ENCODE measurements at regions not wholly inside any gene's neighbourhood (a gene's known extent, or its start where the extent isn't known, plus 50 kb on each side); places are given as distances from the start of the nearest gene placed in this dataset.

DNA sequence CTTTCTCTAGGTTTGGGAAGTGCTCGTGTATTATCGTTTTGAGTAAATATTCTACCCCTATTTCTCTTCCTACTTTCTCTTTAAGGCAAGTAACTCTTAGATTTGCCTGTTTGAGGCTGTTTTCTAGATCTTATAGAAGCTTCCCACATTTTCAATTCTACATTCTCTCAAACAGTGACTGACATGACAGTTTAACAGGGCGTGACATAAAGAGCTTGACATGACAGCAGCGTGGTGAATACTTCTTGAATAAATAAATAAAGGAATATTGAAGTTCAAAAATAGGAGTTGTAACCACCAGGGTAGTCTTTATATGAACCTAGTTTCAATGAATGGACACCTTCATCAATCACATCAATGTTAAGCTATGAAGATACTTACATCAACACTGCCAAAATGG lies 162.0 kb downstream of the TRAM1L1 start:
- H3K27me3 Mint-ChIP-seq (ENCODE audit: insufficient read depth): peaks cover 4% of the 10 kb centered on the region
- H3K4me1 Mint-ChIP-seq (ENCODE audit: low read depth): no peaks in the 10 kb centered on the region
- no peaks in the 10 kb centered on the region for H3K9me3 Mint-ChIP-seq
- no peaks in the 10 kb centered on the region for H3K36me3 Mint-ChIP-seq (ENCODE audit: low read depth)
- no peak overlapping the region for H3K27ac Mint-ChIP-seq
- intact Hi-C loops (cut with micrococcal nuclease): no loop called here
- no peak for DNase-seq (ENCODE audit: low spot score)
- H3K4me3 Mint-ChIP-seq: no peak overlapping the region

DNA sequence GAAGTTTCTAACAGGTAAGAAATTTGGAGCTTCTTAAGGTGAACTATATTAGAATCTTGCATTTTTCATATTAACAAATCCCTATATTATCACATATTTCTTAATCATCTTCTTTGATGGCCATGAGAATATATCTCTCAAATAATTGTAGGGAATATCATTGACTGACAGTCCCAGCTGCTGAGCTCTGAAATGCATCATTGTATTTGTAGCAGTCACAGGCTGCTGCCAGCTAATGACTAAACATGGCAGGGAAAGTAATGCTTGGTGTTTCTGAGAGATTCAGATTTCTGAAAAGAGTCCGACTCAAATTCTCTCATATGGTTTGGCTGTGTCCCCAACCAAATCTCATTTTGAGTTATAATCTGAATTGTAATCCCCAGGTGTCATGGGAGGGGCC lies 171.9 kb downstream of the TRAM1L1 start:
- no peaks in the 10 kb centered on the region for H3K27me3 Mint-ChIP-seq (ENCODE audit: insufficient read depth)
- DNase-seq (ENCODE audit: low spot score): no peak
- no peak overlapping the region for H3K4me3 Mint-ChIP-seq
- H3K9me3 Mint-ChIP-seq: no peaks in the 10 kb centered on the region
- H3K36me3 Mint-ChIP-seq (ENCODE audit: low read depth): no peaks in the 10 kb centered on the region
- H3K4me1 Mint-ChIP-seq (ENCODE audit: low read depth): no peaks in the 10 kb centered on the region
- no peak overlapping the region for H3K27ac Mint-ChIP-seq
- intact Hi-C loops (cut with micrococcal nuclease): no loop called here

DNA sequence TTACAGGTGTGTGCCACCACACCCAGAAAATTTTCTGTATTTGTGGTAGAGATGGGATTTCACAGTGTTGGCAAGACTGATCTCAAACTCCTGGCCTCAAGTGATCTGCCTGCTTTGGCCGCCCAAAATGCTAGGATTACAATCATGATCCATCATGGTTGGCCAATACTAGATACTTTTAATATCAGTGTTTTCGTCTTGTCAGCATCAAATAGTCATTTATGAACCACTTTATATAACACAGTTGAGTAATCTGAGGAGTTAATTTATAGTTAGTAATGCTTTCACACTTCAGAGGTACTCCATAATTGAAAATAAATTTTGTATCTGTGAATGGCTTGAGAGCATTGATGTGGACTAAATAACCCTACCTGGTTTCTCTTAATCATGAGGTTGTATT lies 178.6 kb downstream of the TRAM1L1 start:
- Mint-ChIP-seq H3K27me3 (ENCODE audit: insufficient read depth) (no peaks in the 10 kb centered on the region), H3K4me3 (no peak overlapping the region), H3K4me1 (ENCODE audit: low read depth) (no peaks in the 10 kb centered on the region), H3K9me3 (no peaks in the 10 kb centered on the region), H3K27ac (no peak overlapping the region), H3K36me3 (ENCODE audit: low read depth) (no peaks in the 10 kb centered on the region)
- intact Hi-C loops (cut with micrococcal nuclease): no loop called here
- no peak for DNase-seq (ENCODE audit: low spot score)

DNA sequence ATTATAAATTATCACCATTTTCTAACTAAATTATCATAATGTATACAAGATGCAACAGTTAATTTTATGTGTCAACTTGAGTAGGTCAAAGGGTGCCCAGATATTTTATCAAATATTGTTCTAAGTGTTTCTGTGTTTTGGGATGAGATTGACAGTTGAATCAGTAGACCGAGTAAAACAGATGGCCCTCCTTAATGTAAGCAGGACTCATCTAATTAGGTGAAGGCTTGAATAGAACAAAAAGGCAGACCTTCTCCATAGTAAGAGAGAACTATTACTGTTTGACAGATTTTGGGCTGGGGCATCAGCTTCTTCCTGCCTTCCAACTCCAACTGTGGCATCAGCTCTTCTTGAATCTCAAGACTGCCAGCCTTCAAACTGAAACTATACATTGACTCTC lies 185.8 kb downstream of the TRAM1L1 start:
- Mint-ChIP-seq H3K4me3 (no peak overlapping the region), H3K9me3 (no peaks in the 10 kb centered on the region), H3K36me3 (ENCODE audit: low read depth) (no peaks in the 10 kb centered on the region), H3K4me1 (ENCODE audit: low read depth) (no peaks in the 10 kb centered on the region), H3K27ac (no peak overlapping the region), H3K27me3 (ENCODE audit: insufficient read depth) (no peaks in the 10 kb centered on the region)
- intact Hi-C loops (cut with micrococcal nuclease): no loop called here
- DNase-seq (ENCODE audit: low spot score): no peak

DNA sequence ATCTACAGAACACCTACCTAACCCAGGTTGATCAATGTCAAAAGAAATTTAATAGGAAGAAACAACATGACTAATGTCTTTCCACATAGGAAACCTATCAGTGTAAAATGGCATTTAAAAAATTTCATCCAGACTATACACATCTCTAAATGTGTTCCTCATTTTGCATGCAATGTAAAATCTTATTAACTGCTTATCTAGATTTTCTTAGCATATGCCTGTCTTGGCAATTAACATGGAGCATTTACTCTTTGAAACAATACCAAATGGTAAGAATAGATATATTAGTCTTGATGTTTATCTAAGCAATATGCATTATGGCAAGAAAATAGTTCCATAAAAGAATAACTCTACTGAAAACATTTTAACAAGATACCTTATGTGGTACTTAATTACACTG lies 199.8 kb downstream of the TRAM1L1 start:
- intact Hi-C loops (cut with micrococcal nuclease): no loop called here
- no peak for DNase-seq (ENCODE audit: low spot score)
- Mint-ChIP-seq H3K9me3 (no peaks in the 10 kb centered on the region), H3K27ac (no peak overlapping the region), H3K27me3 (ENCODE audit: insufficient read depth) (no peaks in the 10 kb centered on the region), H3K36me3 (ENCODE audit: low read depth) (no peaks in the 10 kb centered on the region), H3K4me1 (ENCODE audit: low read depth) (no peaks in the 10 kb centered on the region), H3K4me3 (no peak overlapping the region)

DNA sequence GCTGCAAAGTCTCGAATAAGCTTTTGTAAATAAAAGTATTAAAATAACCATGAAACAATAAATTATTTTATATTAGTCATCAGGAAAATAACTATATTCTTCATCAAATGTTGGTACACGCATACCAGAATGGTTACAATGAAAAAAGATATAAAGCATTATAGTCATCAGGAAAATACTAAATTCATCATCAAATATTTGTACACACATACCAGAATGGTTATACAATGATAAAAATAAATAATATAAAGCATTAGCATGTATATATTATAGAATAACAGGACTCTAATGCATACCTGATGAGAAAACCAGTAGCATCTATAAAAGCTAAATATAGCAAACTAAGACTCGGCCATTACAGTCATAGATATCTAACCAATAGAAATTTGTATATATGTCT lies 202.9 kb downstream of the TRAM1L1 start:
- no peaks in the 10 kb centered on the region for H3K27me3 Mint-ChIP-seq (ENCODE audit: insufficient read depth)
- no peak overlapping the region for H3K4me3 Mint-ChIP-seq
- H3K27ac Mint-ChIP-seq: no peak overlapping the region
- no peaks in the 10 kb centered on the region for H3K4me1 Mint-ChIP-seq (ENCODE audit: low read depth)
- no peaks in the 10 kb centered on the region for H3K36me3 Mint-ChIP-seq (ENCODE audit: low read depth)
- DNase-seq (ENCODE audit: low spot score): no peak
- no peaks in the 10 kb centered on the region for H3K9me3 Mint-ChIP-seq
- intact Hi-C loops (cut with micrococcal nuclease): no loop called here

DNA sequence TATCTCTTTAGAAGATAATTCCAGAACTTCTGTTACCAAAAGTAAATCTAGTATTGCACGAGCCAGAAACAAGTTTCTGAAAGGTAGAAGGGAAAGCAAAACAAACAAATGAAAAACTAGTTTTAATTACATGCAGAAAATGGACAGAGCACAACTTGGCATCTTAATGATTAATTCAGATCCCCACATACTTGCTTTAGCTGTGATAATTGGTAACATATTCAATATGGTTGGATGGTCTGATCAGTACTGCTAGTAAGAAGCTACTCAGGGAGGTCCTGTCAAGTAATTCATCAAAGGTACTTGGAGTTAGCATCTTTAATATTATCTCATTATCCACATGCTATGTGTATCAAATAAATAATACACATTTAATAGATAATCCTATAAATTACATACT lies 204.3 kb downstream of the TRAM1L1 start:
- no peaks in the 10 kb centered on the region for H3K9me3 Mint-ChIP-seq
- no peaks in the 10 kb centered on the region for H3K4me1 Mint-ChIP-seq (ENCODE audit: low read depth)
- no peak for DNase-seq (ENCODE audit: low spot score)
- intact Hi-C loops (cut with micrococcal nuclease): no loop called here
- no peak overlapping the region for H3K4me3 Mint-ChIP-seq
- H3K36me3 Mint-ChIP-seq (ENCODE audit: low read depth): no peaks in the 10 kb centered on the region
- H3K27me3 Mint-ChIP-seq (ENCODE audit: insufficient read depth): no peaks in the 10 kb centered on the region
- H3K27ac Mint-ChIP-seq: no peak overlapping the region

DNA sequence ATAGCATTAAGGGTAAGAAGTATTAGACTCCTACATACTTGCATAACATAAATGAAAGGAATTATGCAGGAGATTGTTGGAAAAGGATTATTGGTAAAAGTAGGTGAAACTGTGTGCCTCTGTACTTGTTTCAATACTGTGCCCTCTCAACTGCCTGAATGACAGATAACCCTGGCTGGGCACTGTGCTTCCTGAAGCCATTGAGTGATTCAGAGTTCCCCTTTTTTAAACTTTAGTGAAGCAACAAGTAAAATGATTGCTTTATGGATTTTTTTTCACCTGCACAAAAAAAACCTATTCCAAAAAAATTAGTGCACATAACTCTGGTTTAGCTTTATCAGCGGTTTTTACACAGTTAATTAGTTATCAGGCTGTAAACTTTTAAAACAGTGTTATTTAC lies 204.8 kb downstream of the TRAM1L1 start:
- no peak for DNase-seq (ENCODE audit: low spot score)
- Mint-ChIP-seq H3K9me3 (no peaks in the 10 kb centered on the region), H3K36me3 (ENCODE audit: low read depth) (no peaks in the 10 kb centered on the region), H3K4me3 (no peak overlapping the region), H3K4me1 (ENCODE audit: low read depth) (no peaks in the 10 kb centered on the region), H3K27me3 (ENCODE audit: insufficient read depth) (no peaks in the 10 kb centered on the region), H3K27ac (no peak overlapping the region)
- intact Hi-C loops (cut with micrococcal nuclease): no loop called here

DNA sequence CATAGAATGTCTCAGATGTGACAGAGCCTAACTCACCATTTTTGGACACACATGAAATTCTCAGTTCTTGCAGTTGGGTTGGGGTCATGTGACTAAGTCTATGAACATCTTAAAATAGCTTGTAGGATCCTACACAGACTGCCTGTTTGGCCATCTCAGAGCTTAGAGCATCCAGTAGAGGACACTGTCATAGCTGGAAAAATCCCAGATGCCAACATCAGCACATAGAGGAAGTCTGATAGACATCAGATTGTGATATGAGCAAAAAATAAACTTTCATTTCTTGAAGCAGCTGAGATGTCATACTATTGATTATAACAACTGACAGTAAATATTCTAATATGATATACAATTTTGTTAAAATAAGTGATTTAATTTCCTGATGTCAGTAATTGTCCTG lies 207.1 kb downstream of the TRAM1L1 start:
- Mint-ChIP-seq H3K27ac (no peak overlapping the region), H3K9me3 (no peaks in the 10 kb centered on the region), H3K4me3 (no peak overlapping the region), H3K27me3 (ENCODE audit: insufficient read depth) (no peaks in the 10 kb centered on the region), H3K4me1 (ENCODE audit: low read depth) (no peaks in the 10 kb centered on the region), H3K36me3 (ENCODE audit: low read depth) (no peaks in the 10 kb centered on the region)
- DNase-seq (ENCODE audit: low spot score): no peak
- intact Hi-C loops (cut with micrococcal nuclease): no loop called here

DNA sequence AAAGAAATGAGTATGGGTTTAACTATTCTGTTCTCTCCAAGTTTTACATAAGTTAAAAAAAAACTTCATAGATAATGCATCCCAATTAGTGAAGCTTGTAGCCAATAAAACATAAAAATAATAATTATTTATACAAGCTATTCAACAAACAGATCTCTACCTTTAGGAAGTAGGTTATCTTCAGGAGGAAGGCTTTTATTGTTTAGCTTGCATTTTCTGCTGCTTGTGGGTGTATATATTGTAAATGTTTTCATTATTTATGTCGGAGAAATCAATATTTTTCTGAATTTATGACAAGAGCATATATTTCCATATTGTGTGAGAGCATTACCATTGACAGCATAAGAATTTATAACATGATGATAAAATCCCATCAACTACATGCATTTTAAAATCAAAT lies 208.3 kb downstream of the TRAM1L1 start:
- intact Hi-C loops (cut with micrococcal nuclease): no loop called here
- Mint-ChIP-seq H3K27ac (no peak overlapping the region), H3K9me3 (no peaks in the 10 kb centered on the region), H3K27me3 (ENCODE audit: insufficient read depth) (no peaks in the 10 kb centered on the region), H3K4me1 (ENCODE audit: low read depth) (no peaks in the 10 kb centered on the region), H3K36me3 (ENCODE audit: low read depth) (no peaks in the 10 kb centered on the region), H3K4me3 (no peak overlapping the region)
- DNase-seq (ENCODE audit: low spot score): no peak

DNA sequence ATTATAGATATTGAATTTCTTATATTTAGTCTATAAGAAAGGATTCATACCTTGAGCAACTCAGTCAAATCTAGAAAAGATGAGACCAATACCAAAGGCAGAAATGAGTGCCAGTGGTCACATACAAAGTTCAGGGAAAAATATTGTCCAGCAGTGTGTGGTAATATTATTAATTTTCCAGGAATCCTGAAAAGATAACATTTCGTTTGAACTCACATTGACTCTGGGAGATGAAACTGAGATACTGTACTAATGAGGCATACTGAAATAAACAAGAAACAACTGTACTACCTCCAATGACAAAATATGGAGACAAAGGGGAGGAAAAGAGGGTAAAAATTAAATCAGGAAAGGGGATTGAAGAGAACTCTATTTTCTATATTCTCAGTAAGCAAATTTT lies 212.4 kb downstream of the TRAM1L1 start:
- DNase-seq (ENCODE audit: low spot score): no peak
- Mint-ChIP-seq H3K4me3 (no peak overlapping the region), H3K27me3 (ENCODE audit: insufficient read depth) (no peaks in the 10 kb centered on the region), H3K4me1 (ENCODE audit: low read depth) (no peaks in the 10 kb centered on the region), H3K27ac (no peak overlapping the region), H3K36me3 (ENCODE audit: low read depth) (no peaks in the 10 kb centered on the region), H3K9me3 (no peaks in the 10 kb centered on the region)
- intact Hi-C loops (cut with micrococcal nuclease): no loop called here

DNA sequence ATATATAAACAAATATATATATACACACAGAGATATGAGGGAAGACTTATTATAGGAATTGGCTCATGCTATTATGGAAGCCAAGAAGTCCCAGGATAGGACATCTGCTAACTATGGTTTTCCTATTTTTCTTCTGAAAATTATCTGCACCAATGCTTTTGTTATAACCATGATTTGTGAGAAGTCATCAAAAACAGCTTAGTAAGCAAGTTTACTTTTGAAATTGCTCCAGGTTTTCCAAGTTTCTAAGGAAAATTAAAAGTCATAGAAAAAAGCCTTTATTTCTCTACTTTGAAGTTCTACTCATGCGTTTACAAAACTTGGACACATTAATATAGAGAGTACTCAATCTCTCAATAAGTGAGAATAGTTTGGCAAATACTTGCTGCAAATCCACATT lies 213.1 kb downstream of the TRAM1L1 start:
- intact Hi-C loops (cut with micrococcal nuclease): no loop called here
- no peak for DNase-seq (ENCODE audit: low spot score)
- H3K9me3 Mint-ChIP-seq: no peaks in the 10 kb centered on the region
- no peaks in the 10 kb centered on the region for H3K27me3 Mint-ChIP-seq (ENCODE audit: insufficient read depth)
- no peaks in the 10 kb centered on the region for H3K36me3 Mint-ChIP-seq (ENCODE audit: low read depth)
- H3K4me3 Mint-ChIP-seq: no peak overlapping the region
- H3K4me1 Mint-ChIP-seq (ENCODE audit: low read depth): no peaks in the 10 kb centered on the region
- no peak overlapping the region for H3K27ac Mint-ChIP-seq

DNA sequence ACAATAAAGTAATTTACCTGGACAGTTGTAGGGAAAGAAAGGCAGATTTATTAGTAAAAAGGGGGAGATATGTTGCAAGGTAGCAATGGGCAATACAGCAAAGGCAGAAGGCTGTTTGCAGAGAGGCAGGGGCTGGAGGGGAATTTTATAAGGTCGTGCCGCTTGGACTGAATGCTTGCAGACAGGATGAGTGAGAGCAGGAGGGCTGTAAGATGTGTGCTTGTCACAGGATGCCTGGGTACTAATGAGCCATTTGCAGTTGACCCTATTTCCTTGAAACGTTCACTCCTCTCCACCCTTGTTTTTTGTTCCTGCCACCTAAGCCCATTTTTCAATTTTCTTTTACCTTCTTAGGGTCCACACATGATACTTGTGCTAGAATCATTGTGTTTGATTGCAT lies 214.7 kb downstream of the TRAM1L1 start:
- Mint-ChIP-seq H3K9me3 (no peaks in the 10 kb centered on the region), H3K4me1 (ENCODE audit: low read depth) (no peaks in the 10 kb centered on the region), H3K27ac (no peak overlapping the region), H3K36me3 (ENCODE audit: low read depth) (no peaks in the 10 kb centered on the region), H3K4me3 (no peak overlapping the region), H3K27me3 (ENCODE audit: insufficient read depth) (no peaks in the 10 kb centered on the region)
- intact Hi-C loops (cut with micrococcal nuclease): no loop called here
- no peak for DNase-seq (ENCODE audit: low spot score)

DNA sequence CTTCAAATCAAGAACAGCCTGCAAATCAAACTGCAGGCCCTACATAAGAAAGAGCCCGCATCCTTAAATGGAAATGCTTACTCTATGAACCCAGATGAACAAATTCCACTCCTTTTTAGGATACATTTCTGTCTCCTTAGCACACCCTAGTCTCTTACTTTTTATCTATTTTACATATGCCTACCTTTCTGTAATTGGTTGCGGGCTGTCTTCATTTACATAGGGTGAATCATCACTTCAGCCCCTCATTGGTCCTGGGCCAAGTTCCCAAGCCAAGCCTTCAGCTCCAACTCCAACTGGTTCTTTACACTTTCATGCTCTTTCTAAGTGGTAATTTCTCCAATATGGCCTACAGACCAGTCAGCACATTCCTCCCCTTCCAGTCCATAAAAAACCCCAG lies 219.3 kb downstream of the TRAM1L1 start:
- Mint-ChIP-seq H3K27me3 (ENCODE audit: insufficient read depth) (no peaks in the 10 kb centered on the region), H3K27ac (no peak overlapping the region), H3K4me3 (no peak overlapping the region), H3K9me3 (no peaks in the 10 kb centered on the region), H3K36me3 (ENCODE audit: low read depth) (no peaks in the 10 kb centered on the region), H3K4me1 (ENCODE audit: low read depth) (no peaks in the 10 kb centered on the region)
- no peak for DNase-seq (ENCODE audit: low spot score)
- intact Hi-C loops (cut with micrococcal nuclease): loop anchor here (5.0 kb wide), 1 partner anchor 749 kb away; no protein-coding TSS in a partner anchor
